Prostate gland (tissue), 2 donors: ENCODE measurements at regions not wholly inside any gene's neighbourhood (a gene's known extent, or its start where the extent isn't known, plus 50 kb on each side); places are given as distances from the start of the nearest gene placed in this dataset.

Experiments
- POLR2A ChIP-seq: fragments of 450-650 bp; IDR thresholded peaks from one replicate; pipeline ENCODE4 v1.6.1; 2016; ENCODE audit warnings: antibody characterized with exemption, mild to moderate bottlenecking
- POLR2AphosphoS5 ChIP-seq: sonication (generic); formaldehyde crosslinking; IDR thresholded peaks from one replicate; pipeline ENCODE4 v1.6.1; 2017; ENCODE audit warnings: antibody characterized with exemption
- TF ChIP-seq, protein P1 (sequence below), 4 experiments: fragments of 200-600 bp in 2 of 4; fragments of 450-650 bp in 2 of 4; sonication (generic) in 2 of 4; IDR thresholded peaks; 1 replicate in 3 of 4; 2 replicates in 1 of 4; pipeline ENCODE4 v1.5.1; 2016 to 2019; ENCODE audit warnings: antibody characterized with exemption in 4 of 4, mild to moderate bottlenecking in 2 of 4, moderate library complexity in 2 of 4

GRCh38 chr22:49636649-49637048, 191.0 kb downstream of the BRD1 start:
- TF ChIP-seq, protein P1, sequence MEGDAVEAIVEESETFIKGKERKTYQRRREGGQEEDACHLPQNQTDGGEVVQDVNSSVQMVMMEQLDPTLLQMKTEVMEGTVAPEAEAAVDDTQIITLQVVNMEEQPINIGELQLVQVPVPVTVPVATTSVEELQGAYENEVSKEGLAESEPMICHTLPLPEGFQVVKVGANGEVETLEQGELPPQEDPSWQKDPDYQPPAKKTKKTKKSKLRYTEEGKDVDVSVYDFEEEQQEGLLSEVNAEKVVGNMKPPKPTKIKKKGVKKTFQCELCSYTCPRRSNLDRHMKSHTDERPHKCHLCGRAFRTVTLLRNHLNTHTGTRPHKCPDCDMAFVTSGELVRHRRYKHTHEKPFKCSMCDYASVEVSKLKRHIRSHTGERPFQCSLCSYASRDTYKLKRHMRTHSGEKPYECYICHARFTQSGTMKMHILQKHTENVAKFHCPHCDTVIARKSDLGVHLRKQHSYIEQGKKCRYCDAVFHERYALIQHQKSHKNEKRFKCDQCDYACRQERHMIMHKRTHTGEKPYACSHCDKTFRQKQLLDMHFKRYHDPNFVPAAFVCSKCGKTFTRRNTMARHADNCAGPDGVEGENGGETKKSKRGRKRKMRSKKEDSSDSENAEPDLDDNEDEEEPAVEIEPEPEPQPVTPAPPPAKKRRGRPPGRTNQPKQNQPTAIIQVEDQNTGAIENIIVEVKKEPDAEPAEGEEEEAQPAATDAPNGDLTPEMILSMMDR (IDR thresholded peaks at IDR 0.05), result no peak
- no peak for TF ChIP-seq POLR2A
- no peak for TF ChIP-seq POLR2AphosphoS5
